Smooth muscle cell (in vitro differentiated cells): ENCODE measurements at regions not wholly inside any gene's neighbourhood (a gene's known extent, or its start where the extent isn't known, plus 50 kb on each side); places are given as distances from the start of the nearest gene placed in this dataset.

ENCODE experiments used
- DNase-seq: peaks from one replicate; lab custom pipeline; 2025; ENCODE audit not compliant: unreplicated experiment; lab: John Stamatoyannopoulos, UW
- H2AFZ ChIP-seq: fragments of 200-600 bp; sonication (generic); 2 replicates; pipeline ENCODE4 v1.6.0; 2016; ENCODE audit warnings: antibody characterized with exemption, low read depth, mild to moderate bottlenecking
- H3F3A ChIP-seq: fragments of 200-600 bp; sonication (generic); 2 replicates; pipeline ENCODE4 v1.6.0; 2017; ENCODE audit warnings: antibody characterized with exemption, low read depth
- H3K27ac ChIP-seq: fragments of 200-600 bp; sonication (generic); 2 replicates; pipeline ENCODE4 v1.5.1; 2016; ENCODE audit warnings: low read depth, mild to moderate bottlenecking
- H3K27me3 ChIP-seq: fragments of 200-600 bp; sonication (generic); 2 replicates; pipeline ENCODE4 v1.6.1; 2016; ENCODE audit warnings: low read depth, mild to moderate bottlenecking
- H3K36me3 ChIP-seq: fragments of 200-600 bp; sonication (generic); 2 replicates; pipeline ENCODE4 v1.5.1; 2016; ENCODE audit warnings: low read depth
- H3K4me1 ChIP-seq: fragments of 200-600 bp; sonication (generic); 2 replicates; pipeline ENCODE4 v1.5.1; 2016; ENCODE audit warnings: low read depth
- H3K4me2 ChIP-seq: fragments of 200-600 bp; sonication (generic); 2 replicates; pipeline ENCODE4 v1.6.0; 2016; ENCODE audit warnings: mild to moderate bottlenecking
- H3K4me3 ChIP-seq: fragments of 200-600 bp; sonication (generic); 2 replicates; pipeline ENCODE4 v1.5.1; 2016; ENCODE audit warnings: mild to moderate bottlenecking
- H3K79me2 ChIP-seq: fragments of 200-600 bp; sonication (generic); 2 replicates; pipeline ENCODE4 v1.6.0; 2016; ENCODE audit warnings: low read depth, mild to moderate bottlenecking
- H3K9ac ChIP-seq: fragments of 200-600 bp; sonication (generic); 2 replicates; pipeline ENCODE4 v1.6.0; 2016; ENCODE audit warnings: low read depth
- H3K9me3 ChIP-seq: fragments of 200-600 bp; sonication (generic); replicated peaks from 2 replicates; pipeline ENCODE4 v1.5.1; 2016; ENCODE audit warnings: low read depth
- H4K20me1 ChIP-seq: fragments of 200-600 bp; sonication (generic); 2 replicates; pipeline ENCODE4 v1.6.0; 2016; ENCODE audit warnings: low read depth
- CTCF ChIP-seq: fragments of 200-600 bp; sonication (generic); IDR thresholded peaks from 2 replicates; pipeline ENCODE4 v1.5.1; 2017; ENCODE audit warnings: borderline replicate concordance, mild to moderate bottlenecking, antibody characterized with exemption; ENCODE audit not compliant: insufficient read depth, poor library complexity, severe bottlenecking
- WGBS: methylation state at CpG from one replicate; pipeline ENCODE4 v1.1.7; 2016; ENCODE audit warnings: low lambda C conversion rate; 5-methylcytosine and 5-hydroxymethylcytosine counted together

- H3K27me3 ChIP-seq = no peaks in the 10 kb centered on the region
- H3K79me2 ChIP-seq = no peaks in the 10 kb centered on the region
- H3K4me1 ChIP-seq = peaks cover 5% of the 10 kb centered on the region
- no peak overlapping the region for H2AFZ ChIP-seq
- DNase-seq = no peak
- no peak for TF ChIP-seq CTCF
- no peaks in the 10 kb centered on the region for H3K9me3 ChIP-seq
- H4K20me1 ChIP-seq = no peaks in the 10 kb centered on the region
- H3K27ac ChIP-seq = no peak overlapping the region
- no peak overlapping the region for H3K4me2 ChIP-seq
- no peak overlapping the region for H3K4me3 ChIP-seq
- H3K9ac ChIP-seq = no peak overlapping the region
- H3F3A ChIP-seq = no peaks in the 10 kb centered on the region
- H3K36me3 ChIP-seq = no peaks in the 10 kb centered on the region
Observed at GRCh38 chr10:9766762-9767161, 1250.9 kb upstream of the CELF2 start.

- Histone ChIP-seq H3K4me2 (no peak overlapping the region), H4K20me1 (no peaks in the 10 kb centered on the region), H3K27ac (no peak overlapping the region), H3K4me1 (no peaks in the 10 kb centered on the region), H3K9ac (no peak overlapping the region), H3K27me3 (no peaks in the 10 kb centered on the region), H3K36me3 (no peaks in the 10 kb centered on the region), H3K79me2 (no peaks in the 10 kb centered on the region), H3F3A (no peaks in the 10 kb centered on the region), H3K4me3 (no peak overlapping the region), H3K9me3 (no peaks in the 10 kb centered on the region), H2AFZ (no peak overlapping the region)
- WGBS = 44% methylated on average over 2 of the region's 2 CpGs
- TF ChIP-seq CTCF = no peak
- DNase-seq = no peak
Observed at GRCh38 chr10:9781666-9782065, 1236.0 kb upstream of the CELF2 start.

- DNase-seq = no peak
- WGBS = 77% methylated on average over 1 of the region's 1 CpG
- peak overlapping the region; percentile 33 for H2AFZ ChIP-seq
Observed at GRCh38 chr10:9786101-9786500, 1231.6 kb upstream of the CELF2 start.

More at GRCh38 chr10:9786101-9786500, 1231.6 kb upstream of the CELF2 start:
- no peaks in the 10 kb centered on the region for H3K36me3 ChIP-seq
- no peaks in the 10 kb centered on the region for H3K27me3 ChIP-seq
- TF ChIP-seq CTCF = no peak
- H3K79me2 ChIP-seq = no peaks in the 10 kb centered on the region
- no peak overlapping the region for H3K9ac ChIP-seq
- H3F3A ChIP-seq = no peaks in the 10 kb centered on the region
- peak overlapping the region; percentile 3 for H3K27ac ChIP-seq
- no peak overlapping the region for H3K4me3 ChIP-seq
- no peak overlapping the region for H3K4me2 ChIP-seq
- no peaks in the 10 kb centered on the region for H4K20me1 ChIP-seq
- no peaks in the 10 kb centered on the region for H3K4me1 ChIP-seq
- no peaks in the 10 kb centered on the region for H3K9me3 ChIP-seq
